Cardiac fibroblast (primary cell): ENCODE measurements at regions not wholly inside any gene's neighbourhood (a gene's known extent, or its start where the extent isn't known, plus 50 kb on each side); places are given as distances from the start of the nearest gene placed in this dataset.

Experiments
- DNase-seq, 2 donors: peaks; one replicate each; pipeline versions ENCODE4 v3.0.0 to v3.0.0-alpha.2; 2010; ENCODE audit warnings: low read depth in 2 of 2
- H3K4me3 ChIP-seq, 2 donors: replicated peaks in 1 of 2; 1 replicate in 1 of 2; 2 replicates in 1 of 2; pipeline ENCODE4 v1.5.1; 2011; ENCODE audit warnings: low read depth in 2 of 2, low read length in 2 of 2, mild to moderate bottlenecking in 2 of 2, moderate library complexity in 1 of 2
- TF ChIP-seq, protein P1 (sequence below): IDR thresholded peaks from one replicate; pipeline ENCODE4 v1.5.1; 2011; ENCODE audit warnings: low read depth, mild to moderate bottlenecking, low read length, inconsistent platforms

DNA sequence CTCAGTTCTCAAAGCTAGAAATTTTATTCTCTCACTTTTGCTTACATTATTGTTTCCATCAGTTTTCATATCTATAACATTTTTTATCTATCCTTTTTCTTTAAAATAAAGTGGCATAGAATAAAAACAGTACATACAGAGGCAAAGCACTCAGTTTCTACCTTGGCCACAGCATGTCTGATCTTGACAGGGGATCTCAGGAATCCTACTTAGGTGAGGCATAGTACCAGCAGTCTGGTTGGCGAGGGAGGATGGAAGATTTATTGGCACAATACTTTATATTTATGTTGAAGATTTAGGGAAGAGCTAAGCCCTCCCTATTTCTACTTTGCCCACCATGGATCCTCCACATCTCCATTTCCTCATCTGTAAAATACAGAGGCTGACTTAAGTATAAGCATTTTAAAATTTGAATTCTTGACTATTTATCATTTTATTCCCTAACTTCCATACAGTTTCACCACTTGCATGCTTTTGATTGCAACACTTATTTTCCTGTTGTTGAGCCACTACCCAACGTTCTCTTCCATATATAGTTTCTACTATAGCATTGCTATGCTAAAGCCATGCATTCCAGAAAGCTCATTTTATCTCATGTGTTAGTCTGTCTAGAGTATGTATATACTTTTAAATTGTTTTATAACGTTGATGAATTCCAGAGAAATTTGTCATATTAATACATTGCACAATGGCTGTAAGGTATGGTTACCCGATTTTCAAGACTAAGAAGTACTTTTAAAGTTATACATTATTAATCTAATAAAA is 506.7 kb downstream of the KCTD12 start:
- peak in 1 of 2 donors; percentile 3 for DNase-seq
- no peak overlapping the region for H3K4me3 ChIP-seq
- TF ChIP-seq, protein P1, sequence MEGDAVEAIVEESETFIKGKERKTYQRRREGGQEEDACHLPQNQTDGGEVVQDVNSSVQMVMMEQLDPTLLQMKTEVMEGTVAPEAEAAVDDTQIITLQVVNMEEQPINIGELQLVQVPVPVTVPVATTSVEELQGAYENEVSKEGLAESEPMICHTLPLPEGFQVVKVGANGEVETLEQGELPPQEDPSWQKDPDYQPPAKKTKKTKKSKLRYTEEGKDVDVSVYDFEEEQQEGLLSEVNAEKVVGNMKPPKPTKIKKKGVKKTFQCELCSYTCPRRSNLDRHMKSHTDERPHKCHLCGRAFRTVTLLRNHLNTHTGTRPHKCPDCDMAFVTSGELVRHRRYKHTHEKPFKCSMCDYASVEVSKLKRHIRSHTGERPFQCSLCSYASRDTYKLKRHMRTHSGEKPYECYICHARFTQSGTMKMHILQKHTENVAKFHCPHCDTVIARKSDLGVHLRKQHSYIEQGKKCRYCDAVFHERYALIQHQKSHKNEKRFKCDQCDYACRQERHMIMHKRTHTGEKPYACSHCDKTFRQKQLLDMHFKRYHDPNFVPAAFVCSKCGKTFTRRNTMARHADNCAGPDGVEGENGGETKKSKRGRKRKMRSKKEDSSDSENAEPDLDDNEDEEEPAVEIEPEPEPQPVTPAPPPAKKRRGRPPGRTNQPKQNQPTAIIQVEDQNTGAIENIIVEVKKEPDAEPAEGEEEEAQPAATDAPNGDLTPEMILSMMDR: no peak

DNA sequence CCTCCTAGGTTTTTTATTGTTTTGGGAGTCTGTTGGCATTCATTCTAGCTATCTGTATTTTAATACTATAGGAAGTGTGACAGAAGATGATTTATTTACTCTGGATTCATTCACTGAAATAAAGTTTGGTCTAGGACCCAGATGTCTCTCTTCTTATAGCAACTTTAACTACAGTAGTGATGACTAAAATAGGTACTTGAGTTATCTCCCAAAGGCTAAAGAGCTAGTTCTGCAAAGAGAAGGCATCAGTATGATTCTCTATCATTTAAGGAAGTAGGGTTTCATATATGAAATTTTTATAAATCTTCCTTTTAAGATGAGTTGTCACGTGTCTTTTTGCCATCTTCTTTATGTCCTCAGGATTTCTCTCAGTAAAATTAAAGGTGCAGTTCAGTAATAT is 507.4 kb downstream of the KCTD12 start:
- DNase-seq: no peak
- TF ChIP-seq, protein P1: no peak
- no peak overlapping the region for H3K4me3 ChIP-seq

DNA sequence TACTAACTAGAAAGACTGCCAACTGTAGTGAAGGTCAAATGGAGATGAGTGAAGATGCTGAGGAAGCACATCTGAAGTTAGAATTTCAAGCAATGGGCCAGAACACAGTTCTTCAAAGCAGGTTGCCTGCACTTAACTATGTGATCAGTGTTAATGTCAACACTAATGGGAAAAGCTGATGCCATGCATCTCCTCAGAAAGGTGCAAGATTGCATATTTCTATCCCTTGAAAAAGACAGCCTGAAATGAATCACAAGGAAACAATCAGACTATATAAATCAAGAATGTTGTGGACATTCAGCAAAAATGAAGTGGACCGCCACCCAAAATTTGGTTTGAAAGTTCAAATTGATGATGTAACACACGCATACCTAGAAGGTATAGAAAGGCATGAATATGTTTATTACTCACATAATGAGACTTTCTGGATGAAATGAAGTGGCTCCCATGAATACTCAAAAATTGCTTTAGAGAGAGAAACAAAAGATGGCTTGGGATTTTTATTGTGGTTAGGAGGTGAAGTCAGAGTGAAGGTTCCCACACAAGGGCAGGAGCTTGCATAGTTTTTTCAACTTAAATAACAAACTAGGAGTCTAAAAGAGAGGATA is 522.4 kb downstream of the KCTD12 start:
- DNase-seq: no peak
- TF ChIP-seq, protein P1: no peak
- H3K4me3 ChIP-seq: no peak overlapping the region

DNA sequence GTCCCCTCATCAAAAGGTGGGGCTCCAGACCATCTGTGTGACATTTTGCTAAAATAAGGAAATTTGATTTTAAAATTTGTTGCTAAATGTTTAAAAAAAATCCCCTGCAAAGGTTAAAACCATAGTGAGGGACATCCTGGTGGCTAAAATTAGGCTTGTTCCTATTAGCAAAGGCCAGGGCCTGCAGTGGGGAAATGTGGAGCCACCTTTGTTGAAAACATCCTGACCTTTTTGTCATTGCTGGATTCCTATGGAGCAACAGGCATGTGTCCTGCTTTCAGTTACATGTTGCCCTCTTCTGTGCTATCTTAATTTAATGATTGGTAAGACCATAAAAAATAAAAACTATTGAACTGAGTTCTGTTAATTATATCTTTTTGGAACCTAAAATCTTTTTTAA is 524.3 kb downstream of the KCTD12 start:
- H3K4me3 ChIP-seq: no peak overlapping the region
- TF ChIP-seq, protein P1: no peak
- DNase-seq: no peak

DNA sequence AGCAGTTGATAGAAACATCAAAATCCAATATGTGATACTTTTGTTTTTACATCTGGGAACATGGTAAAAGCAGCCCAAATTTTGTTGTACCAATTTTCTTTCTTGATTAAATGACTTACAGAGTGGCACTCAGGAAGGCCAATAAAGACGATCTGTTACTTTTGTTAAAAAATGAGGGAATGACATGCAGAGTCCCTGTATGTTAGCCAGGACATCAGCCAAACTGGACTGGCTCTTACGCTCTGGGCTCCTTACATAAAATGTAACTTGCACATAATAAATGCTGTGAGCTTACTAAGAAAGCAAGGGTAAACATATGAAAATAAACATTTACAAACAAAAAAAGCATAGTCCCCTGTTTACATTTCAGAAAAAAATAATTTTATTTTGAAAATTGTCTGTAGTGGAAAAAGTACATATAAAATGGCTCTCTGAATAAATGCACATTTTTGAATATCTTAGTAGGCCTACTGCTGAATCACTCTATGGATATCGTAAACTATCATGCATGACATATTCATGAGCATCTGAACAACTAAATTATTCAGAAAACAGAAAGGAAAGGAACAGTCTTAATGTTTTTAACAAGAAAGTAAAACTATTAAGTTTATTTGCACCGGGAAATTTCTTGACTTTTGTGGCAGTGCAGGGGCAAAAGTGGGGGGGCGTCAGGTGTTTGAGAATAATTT is 534.5 kb downstream of the KCTD12 start:
- TF ChIP-seq, protein P1: no peak
- no peak for DNase-seq
- H3K4me3 ChIP-seq: no peak overlapping the region

DNA sequence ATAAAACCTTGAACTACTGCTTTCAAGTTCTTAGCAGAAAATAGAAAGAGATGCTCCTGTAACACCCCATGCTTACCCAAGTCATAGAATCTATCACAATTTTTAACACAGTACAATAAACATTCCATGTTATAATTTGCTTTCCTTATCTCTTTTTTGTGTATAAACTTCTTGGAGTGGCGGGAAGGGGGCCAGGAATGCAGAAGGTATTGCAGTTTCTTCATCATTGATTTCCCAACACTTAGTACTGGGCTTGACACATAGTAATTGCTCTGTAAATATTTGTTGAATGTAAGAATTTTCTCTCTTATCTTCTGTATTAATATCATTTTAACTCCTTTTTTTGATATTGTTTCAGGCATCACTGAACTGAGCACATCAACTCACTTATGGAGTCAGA is 535.8 kb downstream of the KCTD12 start:
- no peak overlapping the region for H3K4me3 ChIP-seq
- peak in 1 of 2 donors; percentile 69 for DNase-seq
- TF ChIP-seq, protein P1: no peak
